RPMI8226 (cell line): ENCODE measurements at regions not wholly inside any gene's neighbourhood (a gene's known extent, or its start where the extent isn't known, plus 50 kb on each side); places are given as distances from the start of the nearest gene placed in this dataset.

Experiments
- DNase-seq: peaks from one replicate; pipeline ENCODE4 v3.0.0-alpha.2; 2015

GRCh38 chr10:108749042-108749441 is 1174.3 kb downstream of the XPNPEP1 start:
- no peak for DNase-seq

GRCh38 chr10:108736111-108736510 is 1187.2 kb downstream of the XPNPEP1 start:
- no peak for DNase-seq

GRCh38 chr10:108735380-108735779 is 1187.9 kb downstream of the XPNPEP1 start:
- no peak for DNase-seq

DNA sequence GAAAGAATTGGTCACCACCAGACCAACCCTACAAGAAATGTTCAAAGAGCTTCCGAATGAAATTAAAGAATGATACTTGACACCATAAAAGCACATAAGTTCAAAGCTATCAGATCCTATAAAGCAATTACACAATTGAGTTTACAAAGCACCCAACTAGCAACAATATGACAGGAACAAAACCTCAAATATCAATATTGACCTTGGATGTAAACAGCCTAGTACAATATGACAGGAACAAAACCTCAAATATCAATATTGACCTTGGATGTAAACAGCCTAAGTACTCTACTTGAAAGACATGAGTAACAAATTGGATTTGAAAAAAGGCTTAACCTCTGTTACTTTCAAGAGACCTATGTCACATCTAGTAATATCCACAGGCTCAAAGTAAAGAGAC is 1201.4 kb downstream of the XPNPEP1 start:
- no peak for DNase-seq

GRCh38 chr10:108716352-108716751 is 1207.0 kb downstream of the XPNPEP1 start:
- no peak for DNase-seq

DNA sequence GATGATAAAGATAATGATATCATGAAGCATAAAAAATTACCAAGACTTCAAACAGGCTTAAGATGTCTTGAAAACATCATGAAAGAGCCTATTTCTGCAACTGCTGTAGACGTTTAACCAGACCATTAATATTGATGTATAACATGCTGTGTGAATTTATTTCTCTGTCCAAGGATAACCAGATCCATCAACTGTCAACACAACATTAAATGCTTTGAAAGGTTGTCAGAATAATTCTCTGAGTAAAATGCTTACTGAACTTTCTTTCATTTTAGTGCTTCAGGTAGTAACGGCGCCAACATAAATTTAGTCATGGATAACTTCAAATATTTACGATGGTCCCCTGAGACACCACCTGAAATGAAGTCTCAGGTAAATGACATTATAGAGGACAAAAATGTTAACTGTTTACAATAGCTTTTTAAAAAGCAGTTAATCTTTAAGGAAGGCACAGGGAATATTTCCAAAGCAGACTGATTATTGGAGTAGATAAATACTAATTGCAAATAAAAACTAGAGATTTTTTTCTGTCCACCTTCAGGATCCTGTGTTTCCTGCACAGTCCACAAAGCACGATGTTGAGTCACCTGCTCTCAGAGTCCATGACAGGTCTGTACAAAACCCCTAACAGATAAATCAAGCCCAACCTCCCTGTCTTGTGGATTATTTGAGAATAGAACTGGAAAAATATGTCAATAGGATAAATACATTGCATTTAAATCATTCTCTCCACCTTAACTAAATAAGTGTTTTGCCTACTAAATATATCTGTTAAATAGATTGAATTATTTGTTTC is 1213.2 kb downstream of the XPNPEP1 start:
- no peak for DNase-seq

DNA sequence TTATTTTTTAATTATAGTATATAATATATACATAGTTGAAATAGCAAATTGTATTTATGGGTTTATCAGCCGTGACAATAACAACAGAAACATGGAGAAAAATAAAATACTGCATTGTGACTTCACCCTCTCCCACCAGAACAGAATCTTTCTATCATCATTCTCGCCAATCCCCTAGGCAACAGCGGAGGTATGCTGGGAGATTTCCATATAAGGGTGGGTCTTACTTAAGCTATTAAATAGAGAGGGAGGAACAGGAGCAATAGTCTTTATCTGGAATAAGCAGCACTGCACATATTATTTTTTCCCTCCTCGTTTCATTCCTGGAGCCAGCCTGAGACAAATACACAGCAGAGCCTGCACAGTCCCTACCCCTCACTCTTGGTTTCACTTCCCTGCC is 1214.9 kb downstream of the XPNPEP1 start:
- DNase-seq, result no peak

DNA sequence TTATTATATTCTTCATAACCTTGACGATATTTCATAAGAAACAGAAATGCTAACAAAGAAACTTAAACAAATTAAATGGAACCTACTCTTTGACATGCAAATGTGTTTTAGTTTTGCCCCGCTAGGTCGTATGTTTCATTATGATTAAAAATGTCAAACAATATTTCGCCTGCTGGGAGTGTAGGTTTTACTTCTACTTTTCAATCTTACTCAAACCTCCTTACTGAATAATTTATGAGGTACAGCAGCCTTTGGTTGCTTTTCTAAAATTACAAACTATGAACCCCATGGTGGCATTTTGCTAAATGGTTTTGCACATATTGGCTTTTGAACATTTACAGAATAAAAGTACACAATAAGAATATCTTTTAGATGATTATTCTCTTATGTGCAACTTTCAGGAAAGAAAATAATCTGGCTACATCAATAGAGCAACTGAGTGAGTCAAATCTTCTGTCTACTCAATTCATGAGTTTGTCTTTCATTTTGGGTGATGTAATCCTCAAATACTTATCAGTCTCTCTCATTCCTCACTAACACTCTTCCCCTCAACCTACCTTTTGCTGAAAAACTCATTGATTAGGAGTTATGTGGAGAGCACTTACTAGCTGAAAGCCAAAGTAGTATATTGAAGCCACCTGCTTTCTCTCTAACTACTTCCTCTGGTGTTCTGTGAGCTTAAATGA is 1226.4 kb downstream of the XPNPEP1 start:
- no peak for DNase-seq

- DNase-seq, result no peak
Measured at GRCh38 chr10:108691126-108691525, 1232.2 kb downstream of the XPNPEP1 start.

GRCh38 chr10:108690530-108690929 is 1232.8 kb downstream of the XPNPEP1 start:
- no peak for DNase-seq

GRCh38 chr10:108689891-108690290 is 1233.4 kb downstream of the XPNPEP1 start:
- DNase-seq, result no peak

GRCh38 chr10:108688314-108688713 is 1235.0 kb downstream of the XPNPEP1 start:
- no peak for DNase-seq

DNA sequence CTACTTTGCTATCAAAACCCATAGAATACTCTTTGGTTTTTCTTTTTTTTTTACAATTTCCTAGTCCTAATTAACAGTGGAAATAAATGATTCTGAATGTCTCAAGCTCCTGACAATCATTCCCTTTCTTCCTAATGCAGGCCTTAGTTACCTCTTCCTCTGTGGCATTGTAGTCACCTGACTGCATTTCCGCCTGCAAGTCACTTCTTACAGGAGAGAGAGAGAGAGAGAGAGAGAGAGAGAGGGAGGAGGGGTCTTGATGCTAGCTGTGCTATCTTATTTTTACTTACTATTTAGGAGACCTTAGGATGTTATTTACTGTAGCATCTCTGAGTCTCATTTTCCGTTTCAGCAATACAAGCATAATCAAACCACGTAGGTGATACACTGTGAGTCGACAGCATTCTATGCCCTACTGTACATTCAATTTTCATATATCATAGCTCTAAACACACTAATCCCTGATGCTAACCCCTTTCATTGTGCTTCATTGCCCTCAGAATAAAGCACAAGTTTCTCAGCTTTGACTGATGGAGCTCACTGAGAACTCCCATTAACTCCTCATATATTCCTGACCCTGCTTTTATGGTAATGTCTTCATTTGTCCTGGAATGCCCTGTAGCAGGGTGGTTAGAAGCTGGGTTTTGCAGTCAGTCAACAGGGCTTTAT is 1237.3 kb downstream of the XPNPEP1 start:
- DNase-seq, result no peak

GRCh38 chr10:108684431-108684830 is 1238.9 kb downstream of the XPNPEP1 start:
- DNase-seq, result no peak

DNA sequence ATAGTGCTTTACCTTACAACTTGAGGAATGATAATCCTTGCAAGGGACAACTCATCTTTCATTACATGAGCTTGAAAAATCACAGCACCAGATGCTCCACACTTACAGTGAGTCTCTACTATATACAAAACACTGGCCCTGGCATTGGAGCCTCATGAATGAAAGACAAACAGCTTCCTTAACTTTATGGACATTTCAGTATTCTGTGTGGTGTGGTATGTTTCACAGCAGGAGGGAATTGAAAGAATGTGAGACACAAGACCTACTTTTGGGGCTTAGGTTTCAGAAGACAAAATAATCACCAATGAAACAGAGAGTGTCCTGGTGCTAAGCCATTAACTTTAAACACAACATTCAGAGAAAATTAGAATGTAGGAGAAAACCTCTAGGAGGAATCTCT is 1249.6 kb downstream of the XPNPEP1 start:
- DNase-seq, result no peak

GRCh38 chr10:108663587-108663986 is 1259.7 kb downstream of the XPNPEP1 start:
- DNase-seq, result no peak

DNA sequence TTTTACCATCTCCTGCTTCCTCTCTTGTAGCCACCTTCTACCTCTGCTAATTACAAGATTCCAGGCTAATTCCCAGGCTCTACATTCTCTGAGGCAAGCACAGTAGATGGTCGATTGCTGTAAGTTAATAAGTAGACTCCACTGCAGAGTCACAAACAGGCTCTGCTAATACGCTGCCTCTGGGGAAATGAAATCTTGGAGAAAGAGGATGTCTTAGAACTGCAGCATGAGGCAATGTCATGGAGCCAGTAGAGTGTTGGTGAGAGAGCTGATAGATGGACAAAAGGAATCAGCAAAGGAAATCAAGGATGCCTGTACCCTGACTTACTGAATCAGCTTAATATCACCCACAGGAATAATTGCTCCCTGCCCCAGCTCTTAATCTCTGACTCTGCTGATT is 1260.3 kb downstream of the XPNPEP1 start:
- no peak for DNase-seq

GRCh38 chr10:108655057-108655456 is 1268.3 kb downstream of the XPNPEP1 start:
- DNase-seq, result no peak

DNA sequence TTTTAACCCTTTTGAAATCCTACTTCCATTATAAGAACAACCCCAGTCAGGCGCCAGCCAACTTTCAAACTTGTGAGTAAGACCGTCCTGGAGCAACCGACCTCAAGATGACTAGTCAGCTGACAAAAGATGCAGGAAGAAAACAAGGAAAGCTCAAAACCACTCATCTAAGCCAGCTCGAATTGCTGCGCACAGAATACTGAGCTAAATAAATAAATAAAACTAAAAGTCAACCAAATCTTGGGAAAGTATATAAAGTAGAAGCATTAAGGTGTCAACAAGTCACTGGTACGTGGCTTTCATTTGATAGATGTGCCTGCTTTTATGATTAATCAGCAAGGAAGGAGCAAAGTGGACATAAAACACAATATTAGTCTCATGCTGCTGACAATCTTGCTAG is 1269.8 kb downstream of the XPNPEP1 start:
- no peak for DNase-seq

DNA sequence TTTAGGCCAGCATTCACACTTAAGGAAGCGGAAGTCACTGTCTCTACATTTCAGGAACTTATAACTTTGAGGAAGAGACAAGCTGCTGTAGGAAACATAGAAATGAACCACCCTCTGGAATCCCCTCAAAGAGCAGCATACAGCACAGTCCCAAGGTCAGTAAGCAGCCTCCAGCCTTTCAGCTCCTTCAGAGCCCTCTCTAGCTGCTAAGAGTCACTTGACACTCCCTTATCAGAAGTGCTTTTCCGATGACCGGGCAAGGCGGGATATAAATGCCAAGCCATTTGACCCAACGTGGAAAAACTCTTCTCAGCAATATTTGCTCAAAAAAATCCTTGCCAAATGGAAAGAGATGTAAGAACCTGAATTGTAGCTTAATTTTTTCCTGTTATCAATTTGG is 1284.3 kb downstream of the XPNPEP1 start:
- no peak for DNase-seq

- no peak for DNase-seq
Measured at GRCh38 chr10:108638225-108638624, 1285.1 kb downstream of the XPNPEP1 start.

- DNase-seq, result no peak
Measured at GRCh38 chr10:108633046-108633445, 1290.3 kb downstream of the XPNPEP1 start.

- DNase-seq, result no peak
Measured at GRCh38 chr10:108632144-108632543, 1291.2 kb downstream of the XPNPEP1 start.

DNA sequence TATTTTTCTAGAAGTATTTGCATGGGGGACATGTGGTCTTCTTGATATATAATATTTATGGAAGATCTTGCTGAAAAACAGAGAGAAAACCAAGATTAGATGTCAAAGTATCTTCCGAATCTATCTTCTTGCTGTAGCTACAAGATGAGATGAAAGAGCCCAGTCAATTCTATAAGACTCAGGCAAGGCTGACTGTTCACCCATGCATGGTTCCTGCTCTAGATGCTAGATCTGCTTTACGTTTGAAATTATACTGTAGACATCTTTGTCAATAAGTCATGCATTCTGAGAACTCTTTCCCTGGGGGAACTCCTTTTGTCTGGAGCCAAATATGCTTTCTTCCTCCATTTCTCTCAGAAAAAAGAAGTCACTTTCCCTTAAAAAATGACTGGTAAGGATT is 1292.0 kb downstream of the XPNPEP1 start:
- DNase-seq, result no peak
